ENCODE measurements at regions not wholly inside any gene's neighbourhood (a gene's known extent, or its start where the extent isn't known, plus 50 kb on each side); places are given as distances from the start of the nearest gene placed in this dataset.

GRCh38 chr7:85630904-85631600, 444.2 kb upstream of the SEMA3D start:
- no peak for DNase-seq

- DNase-seq = no peak
Measured at GRCh38 chr7:85627791-85628586, 441.1 kb upstream of the SEMA3D start.

GRCh38 chr7:85622059-85622458, 435.2 kb upstream of the SEMA3D start:
- DNase-seq = no peak

- no peak for DNase-seq
Measured at GRCh38 chr7:85620936-85621685, 434.3 kb upstream of the SEMA3D start.

- DNase-seq = no peak
Measured at GRCh38 chr7:85619236-85619635, 432.4 kb upstream of the SEMA3D start.

GRCh38 chr7:85614684-85615083, 427.8 kb upstream of the SEMA3D start:
- DNase-seq = no peak

- peak; percentile 4 for DNase-seq
Measured at GRCh38 chr7:85612514-85612913, 425.7 kb upstream of the SEMA3D start.

GRCh38 chr7:85608804-85609203, 421.9 kb upstream of the SEMA3D start:
- DNase-seq = no peak

- DNase-seq = peak; percentile 82
Measured at GRCh38 chr7:85602196-85602595, 415.3 kb upstream of the SEMA3D start.

GRCh38 chr7:85600395-85600794, 413.5 kb upstream of the SEMA3D start:
- DNase-seq = peak; percentile 69

- peak; percentile 76 for DNase-seq
Measured at GRCh38 chr7:85596827-85597226, 410.0 kb upstream of the SEMA3D start.

- no peak for DNase-seq
Measured at GRCh38 chr7:85595750-85596178, 408.9 kb upstream of the SEMA3D start.

GRCh38 chr7:85593355-85593754, 406.5 kb upstream of the SEMA3D start:
- no peak for DNase-seq

GRCh38 chr7:85587785-85588184, 400.9 kb upstream of the SEMA3D start:
- DNase-seq = no peak

- DNase-seq = no peak
Measured at GRCh38 chr7:85586091-85586490, 399.2 kb upstream of the SEMA3D start.

- peak; percentile 14 for DNase-seq
Measured at GRCh38 chr7:85583131-85583953, 396.5 kb upstream of the SEMA3D start.

GRCh38 chr7:85573844-85574243, 387.0 kb upstream of the SEMA3D start:
- DNase-seq = no peak

GRCh38 chr7:85573346-85573745, 386.5 kb upstream of the SEMA3D start:
- DNase-seq = peak; percentile 34

GRCh38 chr7:85570898-85571297, 384.0 kb upstream of the SEMA3D start:
- no peak for DNase-seq

- no peak for DNase-seq
Measured at GRCh38 chr7:85567983-85568382, 381.1 kb upstream of the SEMA3D start.

GRCh38 chr7:85566095-85566794, 379.4 kb upstream of the SEMA3D start:
- no peak for DNase-seq

- DNase-seq = no peak
Measured at GRCh38 chr7:85565276-85565675, 378.4 kb upstream of the SEMA3D start.
